GM18511 (cell line): ENCODE measurements at regions not wholly inside any gene's neighbourhood (a gene's known extent, or its start where the extent isn't known, plus 50 kb on each side); places are given as distances from the start of the nearest gene placed in this dataset.
A peak's percentile ranks its signal among the peaks of the same experiment; 100 is the strongest.
"Not testable (repeated sequence)": the region's sequence is repeated elsewhere in the genome, so short reads cannot be mapped to it uniquely, and the experiment has no call there.

Experiments
- ATAC-seq: cut with Tn5 transposase; IDR thresholded peaks from one replicate; pipeline ENCODE4 v1.9.1; 2021; ENCODE audit warnings: mild to moderate bottlenecking, moderate library complexity; ENCODE audit not compliant: unreplicated experiment

GRCh38 chr15:69668039-69668705 lies 215.6 kb downstream of the RPLP1 start:
- ATAC-seq: no peak

- peak; percentile 64 for ATAC-seq
Measured at GRCh38 chr15:69668963-69669362, 216.3 kb downstream of the RPLP1 start.

- no peak for ATAC-seq
Measured at GRCh38 chr15:69669446-69669845, 216.8 kb downstream of the RPLP1 start.

- no peak for ATAC-seq
Measured at GRCh38 chr15:69673291-69673881, 220.8 kb downstream of the RPLP1 start.

DNA sequence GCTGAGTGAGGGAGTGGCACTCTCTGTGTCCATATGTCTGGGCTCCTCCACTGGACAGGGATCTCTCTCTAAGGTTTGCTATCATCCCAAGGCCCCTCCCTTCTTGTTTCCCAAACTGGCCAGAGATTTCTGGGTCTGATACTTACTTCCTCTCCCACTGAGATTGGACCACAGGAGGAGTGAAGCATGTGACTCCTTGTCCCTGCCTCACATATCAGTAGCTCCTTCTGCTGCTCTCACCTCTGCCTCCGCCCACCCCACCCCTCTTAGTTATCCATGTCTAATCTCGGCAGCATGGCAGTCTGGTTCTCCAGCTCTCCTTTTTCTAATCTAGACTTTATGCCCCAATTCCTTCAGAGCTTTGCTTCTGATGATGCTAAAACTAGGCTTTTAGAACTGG lies 223.1 kb downstream of the RPLP1 start:
- ATAC-seq: no peak

DNA sequence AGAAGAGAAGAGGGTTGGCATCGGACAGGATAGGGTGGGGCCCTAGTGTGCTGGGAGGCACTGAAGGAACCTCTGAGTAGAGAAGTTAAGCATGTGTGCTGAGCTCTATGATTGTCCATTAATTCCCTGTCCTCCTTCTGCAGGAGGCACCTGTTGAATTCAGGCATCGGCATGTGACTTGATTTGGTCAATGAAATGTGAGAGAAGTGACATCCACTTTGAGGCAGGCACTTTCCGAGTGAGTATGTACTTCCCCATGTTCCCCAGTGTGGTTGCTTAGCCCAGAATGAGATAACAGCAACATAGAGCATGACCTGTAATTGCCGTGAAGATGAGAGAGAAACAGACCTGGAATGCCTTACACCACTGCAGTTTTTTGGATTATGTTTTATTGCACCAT lies 224.8 kb downstream of the RPLP1 start:
- no peak for ATAC-seq

GRCh38 chr15:69679623-69680228 lies 227.1 kb downstream of the RPLP1 start:
- ATAC-seq: peak; percentile 91

DNA sequence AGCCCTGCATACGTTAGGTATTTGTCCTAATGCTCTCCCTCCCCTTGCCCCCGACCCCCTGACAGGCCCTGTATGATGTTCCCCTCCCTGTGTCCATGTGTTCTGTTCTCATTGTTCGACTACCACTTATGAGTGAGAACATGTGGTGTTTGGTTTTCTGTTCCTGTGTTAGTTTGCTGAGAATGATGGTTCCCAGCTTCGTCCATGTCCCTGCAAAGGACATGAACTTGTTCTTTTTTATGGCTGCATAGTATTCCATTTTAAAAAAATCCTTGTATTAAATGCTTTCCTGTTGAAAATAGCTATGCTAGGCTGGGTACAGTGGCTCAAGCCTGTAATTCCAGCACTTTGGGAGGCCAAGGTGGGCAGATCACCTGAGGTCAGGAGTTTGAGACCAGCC lies 232.2 kb downstream of the RPLP1 start:
- ATAC-seq: not testable (repeated sequence)

- ATAC-seq: no peak
Measured at GRCh38 chr15:69685512-69686452, 233.2 kb downstream of the RPLP1 start.

DNA sequence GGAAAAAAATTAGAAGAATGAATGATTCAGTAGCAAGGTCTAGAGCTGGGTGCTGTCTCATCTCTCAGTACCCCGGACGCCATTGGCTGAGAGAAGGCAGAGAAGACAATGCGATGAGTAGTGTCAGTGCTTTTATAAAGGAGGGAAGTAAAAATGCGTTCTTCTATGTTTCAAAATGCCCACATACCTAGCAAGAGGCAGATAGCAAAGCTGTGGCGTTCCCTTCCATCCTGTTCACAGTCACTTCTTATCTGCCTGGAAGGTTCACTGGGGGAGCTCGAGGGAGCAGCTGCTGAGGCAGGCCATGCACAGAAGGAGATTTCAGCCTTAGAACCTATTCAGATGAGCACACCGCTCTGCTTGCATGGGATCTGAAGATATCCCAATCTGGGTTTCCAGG lies 234.0 kb downstream of the RPLP1 start:
- ATAC-seq: no peak

- no peak for ATAC-seq
Measured at GRCh38 chr15:69689133-69689532, 236.5 kb downstream of the RPLP1 start.

DNA sequence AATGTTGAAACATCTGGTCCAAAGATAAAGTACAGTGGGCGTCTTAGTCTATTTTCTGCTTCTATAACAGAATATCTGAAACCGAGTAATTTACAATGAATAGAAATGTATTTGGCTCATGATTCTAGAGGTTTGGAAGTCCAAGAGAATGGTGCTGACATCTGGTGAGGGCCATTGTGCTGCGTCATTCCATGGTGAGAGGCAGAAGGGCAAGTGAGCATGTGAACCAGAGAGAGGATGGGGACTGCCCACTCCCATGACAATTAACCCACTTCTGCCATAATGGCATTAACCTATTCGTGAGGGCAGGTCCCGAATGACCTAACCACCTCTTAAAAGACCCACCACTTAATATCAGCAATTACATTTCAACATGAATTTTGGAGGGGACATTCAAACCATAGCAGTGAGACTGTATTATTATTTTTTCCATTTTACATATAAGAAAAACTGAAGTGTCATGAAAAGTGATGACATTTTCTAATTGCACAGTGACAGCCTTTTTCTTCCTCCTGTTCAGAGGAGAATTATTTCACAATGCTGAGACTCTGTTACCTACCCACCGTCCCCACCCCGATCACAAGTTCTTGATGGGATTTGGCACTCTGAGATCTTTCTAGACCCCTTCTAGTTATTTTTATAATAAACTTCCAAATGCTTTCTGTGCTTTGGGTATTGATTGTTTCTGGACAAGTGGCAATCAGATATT lies 238.8 kb downstream of the RPLP1 start:
- no peak for ATAC-seq

DNA sequence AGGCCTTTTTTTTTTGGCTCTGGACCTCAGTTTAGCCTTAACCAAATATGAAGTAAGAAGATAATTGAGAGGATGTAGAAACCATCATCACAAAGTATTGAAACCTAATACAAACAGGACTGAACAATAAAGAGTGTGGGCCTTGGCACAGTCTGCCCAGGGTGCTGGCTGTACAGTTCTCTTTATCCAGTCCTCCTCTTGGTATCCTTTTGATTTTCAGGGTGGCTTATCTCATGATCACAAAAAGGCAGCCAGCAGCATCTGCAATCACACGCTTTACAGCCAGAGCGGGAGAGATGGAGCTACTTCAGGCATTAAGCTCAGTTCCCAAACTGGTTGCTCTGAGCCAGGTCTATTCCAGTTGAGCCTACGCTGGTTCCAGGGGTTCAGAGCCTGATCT lies 239.7 kb downstream of the RPLP1 start:
- no peak for ATAC-seq

DNA sequence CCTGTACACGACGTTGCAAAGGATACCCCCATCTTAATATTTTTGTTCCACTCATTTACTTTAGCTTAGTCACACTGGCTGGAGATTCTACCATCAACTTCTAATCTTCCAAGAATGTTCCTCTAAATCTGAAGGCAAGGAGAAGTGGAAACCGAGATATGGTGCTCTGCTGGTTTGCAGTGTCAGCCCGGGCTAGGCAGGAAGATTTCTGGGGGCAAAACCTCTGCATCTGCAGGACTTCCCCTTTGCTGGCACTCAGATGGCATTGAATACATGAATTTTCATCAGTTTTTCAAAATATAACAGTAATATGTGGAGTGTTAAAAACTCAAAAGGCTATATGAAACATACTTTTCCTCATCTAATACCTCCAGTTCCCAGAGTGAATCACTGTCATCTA lies 240.4 kb downstream of the RPLP1 start:
- no peak for ATAC-seq

- no peak for ATAC-seq
Measured at GRCh38 chr15:69696946-69697345, 244.3 kb downstream of the RPLP1 start.

GRCh38 chr15:69697916-69698315 lies 245.3 kb downstream of the RPLP1 start:
- ATAC-seq: no peak

DNA sequence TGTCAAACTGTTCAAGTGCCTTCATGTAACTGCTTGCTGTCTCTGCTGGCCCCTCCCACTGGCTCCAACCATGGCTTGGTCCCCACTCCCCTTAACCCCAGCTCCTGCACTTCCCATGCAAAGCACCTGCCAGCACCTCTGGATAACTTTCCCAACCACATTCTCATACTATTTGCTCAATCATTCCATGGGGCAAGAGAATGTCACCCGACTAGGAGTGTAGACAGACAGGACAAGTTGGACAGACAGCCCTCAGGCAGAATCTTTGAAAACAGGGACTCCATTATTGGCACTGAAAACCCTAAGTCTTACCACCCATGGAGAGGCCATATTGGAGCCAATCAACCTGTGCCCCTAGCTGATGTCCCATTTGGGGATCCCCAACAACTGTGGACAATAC lies 246.5 kb downstream of the RPLP1 start:
- ATAC-seq: no peak

DNA sequence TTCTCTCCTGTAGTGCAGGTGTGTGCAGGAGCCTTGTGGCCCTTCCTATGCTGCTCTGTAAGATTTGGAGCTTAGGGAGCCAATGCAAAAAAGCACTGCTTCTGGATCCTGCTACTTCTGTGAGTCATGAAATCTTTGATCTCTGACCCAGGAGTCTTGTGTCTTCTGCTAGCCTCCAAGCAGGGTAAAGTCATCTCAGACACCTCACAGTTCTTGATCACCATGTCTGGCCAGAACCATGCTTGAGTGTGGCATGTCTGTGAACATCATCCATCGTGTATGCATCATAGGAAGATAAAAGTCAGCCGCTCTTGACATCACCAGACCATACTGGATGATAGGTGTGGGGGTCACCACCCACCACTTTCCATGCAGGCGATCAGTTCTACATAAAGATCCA lies 247.8 kb downstream of the RPLP1 start:
- no peak for ATAC-seq

DNA sequence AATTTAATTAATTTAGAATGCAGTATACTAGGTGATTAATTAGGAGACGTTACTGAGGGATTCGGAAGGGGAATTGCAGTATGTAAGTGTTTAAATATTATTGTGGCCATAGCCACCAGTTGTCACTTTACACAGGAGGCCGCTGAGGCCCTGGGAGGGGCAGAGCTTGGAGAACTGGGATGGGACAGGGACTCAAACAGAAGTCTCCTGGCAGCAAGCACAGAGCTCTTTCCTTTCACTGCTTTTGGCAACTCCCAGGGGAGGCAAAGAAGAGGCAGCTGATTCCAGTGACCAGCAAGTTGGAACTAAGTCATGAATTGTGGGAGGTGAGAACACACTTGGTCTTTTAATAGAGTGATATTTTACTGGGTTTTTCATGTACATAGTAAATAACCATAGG lies 248.6 kb downstream of the RPLP1 start:
- no peak for ATAC-seq

DNA sequence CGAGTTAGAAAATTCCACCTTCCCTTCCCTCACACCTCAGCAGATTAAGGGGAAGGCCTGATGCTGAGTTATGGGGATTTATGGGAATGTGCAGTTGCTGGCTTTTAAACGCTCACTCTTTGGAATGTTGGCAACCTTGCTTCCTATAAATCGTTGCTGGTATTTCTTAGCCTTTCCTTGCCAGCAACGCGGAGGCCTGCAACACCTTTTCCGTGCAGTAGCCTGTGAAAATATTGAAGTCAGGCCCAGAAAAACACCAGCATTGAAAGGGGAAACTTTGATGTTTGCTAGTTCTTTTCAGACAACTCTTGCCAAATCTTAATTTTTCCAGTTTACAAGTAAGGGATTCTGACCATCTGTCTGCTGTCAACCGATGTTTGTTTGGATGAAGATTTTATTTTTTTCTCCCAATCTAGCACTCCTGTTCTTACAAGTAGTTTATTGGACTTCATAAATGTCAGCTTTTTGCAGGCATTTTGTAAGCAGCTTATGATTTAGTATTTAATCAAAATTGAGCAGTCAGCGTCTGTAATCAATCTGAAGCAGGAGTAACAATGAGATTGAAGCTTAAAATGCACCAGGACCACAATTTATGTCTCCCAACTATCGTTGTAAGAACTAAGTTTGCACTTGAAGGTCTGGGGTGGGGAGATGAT lies 251.0 kb downstream of the RPLP1 start:
- ATAC-seq: no peak
